Ishikawa (cell line): ENCODE measurements at regions not wholly inside any gene's neighbourhood (a gene's known extent, or its start where the extent isn't known, plus 50 kb on each side); places are given as distances from the start of the nearest gene placed in this dataset.

Experiments
- CEBPB ChIP-seq: IDR thresholded peaks from 2 replicates; pipeline ENCODE4 v1.6.1; 2012
- CREB1 ChIP-seq: IDR thresholded peaks from 2 replicates; pipeline ENCODE4 v1.6.1; 2012; ENCODE audit warnings: low read depth
- EGR1 ChIP-seq: IDR thresholded peaks from 2 replicates; pipeline ENCODE4 v1.6.1; 2012
- EP300 ChIP-seq: IDR thresholded peaks from 2 replicates; pipeline ENCODE4 v1.6.1; 2012; ENCODE audit warnings: borderline replicate concordance
- FOXM1 ChIP-seq: IDR thresholded peaks from 2 replicates; pipeline ENCODE4 v1.6.1; 2012; ENCODE audit warnings: low read depth, borderline replicate concordance
- NFIC ChIP-seq: IDR thresholded peaks from 2 replicates; pipeline ENCODE4 v1.6.1; 2012
- RAD21 ChIP-seq: IDR thresholded peaks from 2 replicates; pipeline ENCODE4 v1.6.1; 2012; ENCODE audit warnings: low read depth
- YY1 ChIP-seq: IDR thresholded peaks from 2 replicates; pipeline ENCODE4 v1.6.1; 2012; ENCODE audit warnings: low read depth
- TF ChIP-seq, protein P1 (sequence below): IDR thresholded peaks from 2 replicates; pipeline ENCODE4 v1.6.1; 2012; ENCODE audit warnings: low read depth, mild to moderate bottlenecking
- TF ChIP-seq, protein P2 (sequence below): IDR thresholded peaks from 2 replicates; pipeline ENCODE4 v1.6.1; 2012

DNA sequence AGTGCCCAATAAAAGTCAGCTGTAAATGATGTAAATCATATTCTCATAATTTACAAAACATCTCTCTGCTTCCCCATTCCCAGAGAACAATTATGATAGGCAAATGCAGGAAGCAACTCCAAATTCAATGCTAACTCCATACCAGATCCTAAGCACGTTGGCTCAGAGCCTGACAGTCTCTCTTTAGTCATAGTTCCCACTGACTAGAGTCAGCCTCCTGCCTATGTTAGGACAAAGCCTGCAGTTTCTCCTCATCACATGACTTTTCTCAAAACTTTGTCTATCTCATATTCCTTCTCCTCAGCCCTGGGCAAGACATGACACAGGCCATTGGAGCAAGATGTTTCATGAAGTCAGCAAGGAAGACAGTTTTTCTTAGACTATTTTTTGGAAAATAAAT, 101.5 kb upstream of the COL24A1 start:
- TF ChIP-seq, protein P1, sequence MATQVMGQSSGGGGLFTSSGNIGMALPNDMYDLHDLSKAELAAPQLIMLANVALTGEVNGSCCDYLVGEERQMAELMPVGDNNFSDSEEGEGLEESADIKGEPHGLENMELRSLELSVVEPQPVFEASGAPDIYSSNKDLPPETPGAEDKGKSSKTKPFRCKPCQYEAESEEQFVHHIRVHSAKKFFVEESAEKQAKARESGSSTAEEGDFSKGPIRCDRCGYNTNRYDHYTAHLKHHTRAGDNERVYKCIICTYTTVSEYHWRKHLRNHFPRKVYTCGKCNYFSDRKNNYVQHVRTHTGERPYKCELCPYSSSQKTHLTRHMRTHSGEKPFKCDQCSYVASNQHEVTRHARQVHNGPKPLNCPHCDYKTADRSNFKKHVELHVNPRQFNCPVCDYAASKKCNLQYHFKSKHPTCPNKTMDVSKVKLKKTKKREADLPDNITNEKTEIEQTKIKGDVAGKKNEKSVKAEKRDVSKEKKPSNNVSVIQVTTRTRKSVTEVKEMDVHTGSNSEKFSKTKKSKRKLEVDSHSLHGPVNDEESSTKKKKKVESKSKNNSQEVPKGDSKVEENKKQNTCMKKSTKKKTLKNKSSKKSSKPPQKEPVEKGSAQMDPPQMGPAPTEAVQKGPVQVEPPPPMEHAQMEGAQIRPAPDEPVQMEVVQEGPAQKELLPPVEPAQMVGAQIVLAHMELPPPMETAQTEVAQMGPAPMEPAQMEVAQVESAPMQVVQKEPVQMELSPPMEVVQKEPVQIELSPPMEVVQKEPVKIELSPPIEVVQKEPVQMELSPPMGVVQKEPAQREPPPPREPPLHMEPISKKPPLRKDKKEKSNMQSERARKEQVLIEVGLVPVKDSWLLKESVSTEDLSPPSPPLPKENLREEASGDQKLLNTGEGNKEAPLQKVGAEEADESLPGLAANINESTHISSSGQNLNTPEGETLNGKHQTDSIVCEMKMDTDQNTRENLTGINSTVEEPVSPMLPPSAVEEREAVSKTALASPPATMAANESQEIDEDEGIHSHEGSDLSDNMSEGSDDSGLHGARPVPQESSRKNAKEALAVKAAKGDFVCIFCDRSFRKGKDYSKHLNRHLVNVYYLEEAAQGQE: no peak
- TF ChIP-seq CEBPB (no peak), RAD21 (no peak), EGR1 (no peak), CREB1 (no peak), YY1 (no peak), EP300 (no peak), NFIC (no peak), FOXM1 (no peak)
- TF ChIP-seq, protein P2, sequence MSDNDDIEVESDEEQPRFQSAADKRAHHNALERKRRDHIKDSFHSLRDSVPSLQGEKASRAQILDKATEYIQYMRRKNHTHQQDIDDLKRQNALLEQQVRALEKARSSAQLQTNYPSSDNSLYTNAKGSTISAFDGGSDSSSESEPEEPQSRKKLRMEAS: no peak
